Stomach (tissue), 4 donors: ENCODE measurements at regions not wholly inside any gene's neighbourhood (a gene's known extent, or its start where the extent isn't known, plus 50 kb on each side); places are given as distances from the start of the nearest gene placed in this dataset.

Experiments
- POLR2A ChIP-seq, 4 donors: fragments of 450-650 bp; IDR thresholded peaks; one replicate each; pipeline ENCODE4 v1.6.1; 2016; ENCODE audit warnings: antibody characterized with exemption in 4 of 4, control low read depth in 2 of 4, mild to moderate bottlenecking in 1 of 4, moderate library complexity in 1 of 4
- POLR2AphosphoS5 ChIP-seq, 3 donors: sonication (generic); formaldehyde crosslinking; IDR thresholded peaks; one replicate each; pipeline ENCODE4 v1.6.1; 2016; ENCODE audit warnings: antibody characterized with exemption in 3 of 3
- TF ChIP-seq, protein P1 (sequence below), 7 experiments: fragments of 450-650 bp in 4 of 7; fragments of 200-600 bp in 3 of 7; sonication (generic) in 3 of 7; IDR thresholded peaks; one replicate each; pipeline ENCODE4 v1.5.1; 2016 to 2019; ENCODE audit warnings: antibody characterized with exemption in 7 of 7, control low read depth in 2 of 7, mild to moderate bottlenecking in 1 of 7

DNA sequence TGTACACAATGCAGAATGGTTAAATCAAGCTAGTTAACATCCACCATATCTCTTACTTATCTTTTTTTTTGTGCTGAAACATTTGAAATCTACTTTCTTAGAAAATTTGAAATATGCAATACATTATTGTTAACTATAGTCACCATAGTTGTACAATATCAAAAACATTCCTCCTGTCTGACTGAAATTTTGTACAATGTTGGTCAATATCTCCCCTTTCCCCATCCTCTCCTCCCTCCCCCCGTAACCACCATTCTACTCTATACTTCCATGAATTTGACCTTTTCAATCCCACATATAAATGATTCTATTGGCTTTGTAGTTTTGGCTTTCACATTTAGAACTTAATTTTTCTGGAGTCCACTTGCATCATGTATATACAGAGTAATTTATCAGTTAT, 63.5 kb upstream of the DCD start:
- TF ChIP-seq POLR2A (IDR thresholded peaks at IDR 0.05) (no peak), POLR2AphosphoS5 (IDR thresholded peaks at IDR 0.05) (no peak)
- TF ChIP-seq, protein P1, sequence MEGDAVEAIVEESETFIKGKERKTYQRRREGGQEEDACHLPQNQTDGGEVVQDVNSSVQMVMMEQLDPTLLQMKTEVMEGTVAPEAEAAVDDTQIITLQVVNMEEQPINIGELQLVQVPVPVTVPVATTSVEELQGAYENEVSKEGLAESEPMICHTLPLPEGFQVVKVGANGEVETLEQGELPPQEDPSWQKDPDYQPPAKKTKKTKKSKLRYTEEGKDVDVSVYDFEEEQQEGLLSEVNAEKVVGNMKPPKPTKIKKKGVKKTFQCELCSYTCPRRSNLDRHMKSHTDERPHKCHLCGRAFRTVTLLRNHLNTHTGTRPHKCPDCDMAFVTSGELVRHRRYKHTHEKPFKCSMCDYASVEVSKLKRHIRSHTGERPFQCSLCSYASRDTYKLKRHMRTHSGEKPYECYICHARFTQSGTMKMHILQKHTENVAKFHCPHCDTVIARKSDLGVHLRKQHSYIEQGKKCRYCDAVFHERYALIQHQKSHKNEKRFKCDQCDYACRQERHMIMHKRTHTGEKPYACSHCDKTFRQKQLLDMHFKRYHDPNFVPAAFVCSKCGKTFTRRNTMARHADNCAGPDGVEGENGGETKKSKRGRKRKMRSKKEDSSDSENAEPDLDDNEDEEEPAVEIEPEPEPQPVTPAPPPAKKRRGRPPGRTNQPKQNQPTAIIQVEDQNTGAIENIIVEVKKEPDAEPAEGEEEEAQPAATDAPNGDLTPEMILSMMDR (IDR thresholded peaks at IDR 0.05): no peak
